Stimulated activated naive CD8-positive, alpha-beta T cell treated with anti-CD3 and anti-CD28 coated beads, Interleukin-15, Interleukin-2, amounts not matched to agents 100 U/mL and 50 U/mL, for 24 hours (primary cell): ENCODE measurements at regions not wholly inside any gene's neighbourhood (a gene's known extent, or its start where the extent isn't known, plus 50 kb on each side); places are given as distances from the start of the nearest gene placed in this dataset.
"Not testable (repeated sequence)": the region's sequence is repeated elsewhere in the genome, so short reads cannot be mapped to it uniquely, and the experiment has no call there.

Experiments
- ATAC-seq: fragments of 150-1000 bp; cut with Tn5 transposase; one replicate; pipeline ENCODE4 v1.10.0; 2021
- DNase-seq: peaks from one replicate; pipeline ENCODE4 v3.0.0; 2021

DNA sequence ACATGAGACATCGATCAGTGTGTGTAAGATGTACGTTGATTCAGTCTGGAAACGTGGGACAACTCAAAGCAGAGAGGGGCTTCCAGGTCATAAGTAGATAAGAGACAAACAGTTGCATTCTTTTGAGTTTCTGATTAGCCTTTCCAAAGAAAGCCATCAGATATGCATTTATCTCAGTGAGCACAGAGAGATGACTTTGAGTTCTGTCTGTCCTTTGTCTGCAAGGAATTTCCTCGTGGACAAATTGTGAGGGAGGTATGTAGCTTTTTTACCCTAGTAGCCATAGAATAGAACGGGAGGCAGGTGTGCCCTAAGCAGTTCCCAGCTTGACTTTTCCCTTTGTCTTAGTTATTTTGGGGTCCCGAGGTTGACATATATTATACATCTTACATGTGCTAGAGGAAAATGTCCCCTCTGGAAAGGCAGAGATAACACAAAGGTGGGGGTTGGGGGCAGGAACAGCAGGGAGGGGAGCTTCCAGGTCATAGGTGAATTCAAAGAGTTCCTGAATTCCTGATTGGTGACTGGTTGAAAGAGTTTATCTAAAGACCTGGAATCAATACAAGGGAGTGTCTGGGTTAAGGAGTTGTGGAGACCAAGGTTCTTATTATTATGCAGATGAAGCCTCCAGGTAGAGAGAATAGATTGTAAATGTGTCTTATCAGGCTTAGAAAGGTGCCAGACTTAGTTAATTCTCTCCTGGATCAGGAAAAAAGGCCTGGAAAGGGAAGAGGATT is 237.0 kb downstream of the NFATC2 start:
- DNase-seq: no peak
- ATAC-seq: no peak

DNA sequence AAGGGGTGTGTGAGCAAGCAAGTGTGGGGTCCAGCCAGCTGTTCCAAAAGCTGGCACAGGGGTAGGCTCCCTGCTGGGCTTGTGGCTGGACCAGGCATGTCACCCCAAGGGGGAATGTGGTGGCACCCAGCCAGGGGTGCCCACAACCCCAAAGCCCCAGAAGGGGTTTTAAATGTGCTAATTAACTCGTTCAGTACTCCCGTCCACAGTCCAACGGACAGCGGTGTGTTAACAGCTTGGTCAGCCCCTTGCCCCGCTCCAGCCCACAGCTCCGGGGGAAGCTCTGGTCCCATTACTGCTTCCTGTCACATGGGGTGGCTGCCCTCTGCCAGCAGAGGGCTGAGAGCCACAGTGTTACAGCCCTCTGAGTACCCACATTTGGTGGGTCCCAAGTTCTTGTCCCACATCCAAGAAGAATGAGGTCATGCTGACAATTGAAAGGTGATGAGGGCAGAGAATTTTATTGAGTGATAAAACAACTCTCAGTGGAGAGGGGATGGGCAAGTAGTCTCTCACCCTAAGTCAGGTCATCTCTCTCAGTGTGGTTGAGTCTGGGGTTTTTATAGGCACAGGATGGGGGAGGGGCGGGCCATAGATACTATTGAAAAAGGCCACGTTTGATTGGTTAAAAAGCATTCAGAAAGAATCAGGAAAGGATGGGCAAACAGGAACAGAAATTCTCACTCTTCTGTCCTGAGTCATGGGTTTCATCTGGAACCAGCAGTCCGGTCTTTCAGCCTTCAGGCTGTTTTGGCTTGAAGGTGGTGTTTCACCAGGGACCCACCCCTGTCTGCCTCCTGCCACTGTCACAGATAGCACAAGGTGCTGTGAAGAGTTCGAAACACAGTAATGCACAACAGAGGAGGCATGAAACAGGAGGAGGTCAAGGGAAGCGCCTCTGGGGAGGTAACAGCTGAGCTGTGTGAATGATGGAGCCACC is 238.5 kb downstream of the NFATC2 start:
- DNase-seq: no peak
- no peak for ATAC-seq

DNA sequence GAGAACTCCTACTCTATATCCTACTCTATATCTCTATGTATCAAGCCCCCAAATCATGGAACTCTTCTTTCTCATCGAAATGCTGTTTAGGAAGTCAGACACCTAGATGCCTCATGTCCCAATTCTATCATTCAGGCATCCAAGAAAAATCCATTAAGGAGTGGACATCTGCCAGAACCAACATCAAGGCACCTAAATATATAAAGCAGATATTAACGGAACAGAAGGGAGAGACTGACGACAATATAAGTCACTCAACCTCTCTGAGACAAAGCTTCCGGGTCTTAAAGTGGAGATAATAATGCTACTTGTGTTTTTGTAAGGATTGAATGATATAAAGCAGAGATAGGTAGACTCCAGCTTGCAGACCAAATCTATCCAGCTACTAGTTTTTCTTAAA is 241.5 kb downstream of the NFATC2 start:
- ATAC-seq (no peak), DNase-seq (no peak)

DNA sequence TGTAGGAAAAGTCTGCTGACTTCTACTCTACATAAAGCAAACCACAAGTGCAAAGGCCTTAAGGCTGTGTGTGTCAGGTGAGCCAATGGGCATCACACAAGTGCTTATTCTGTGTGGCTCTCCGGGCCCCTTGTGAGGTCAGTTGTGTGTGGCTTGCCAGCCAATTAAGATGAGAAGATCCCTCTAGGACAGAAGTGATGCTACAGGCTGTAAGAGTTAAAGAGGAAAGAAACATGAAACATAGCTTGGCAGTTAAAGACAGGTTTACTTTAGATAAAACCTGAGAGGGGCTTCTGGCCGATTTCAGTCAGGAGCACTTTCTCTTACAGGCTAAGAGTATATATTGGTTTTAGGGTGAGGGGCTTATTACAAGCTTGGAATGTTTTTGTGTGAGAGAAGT is 242.4 kb downstream of the NFATC2 start:
- ATAC-seq (no peak), DNase-seq (no peak)

DNA sequence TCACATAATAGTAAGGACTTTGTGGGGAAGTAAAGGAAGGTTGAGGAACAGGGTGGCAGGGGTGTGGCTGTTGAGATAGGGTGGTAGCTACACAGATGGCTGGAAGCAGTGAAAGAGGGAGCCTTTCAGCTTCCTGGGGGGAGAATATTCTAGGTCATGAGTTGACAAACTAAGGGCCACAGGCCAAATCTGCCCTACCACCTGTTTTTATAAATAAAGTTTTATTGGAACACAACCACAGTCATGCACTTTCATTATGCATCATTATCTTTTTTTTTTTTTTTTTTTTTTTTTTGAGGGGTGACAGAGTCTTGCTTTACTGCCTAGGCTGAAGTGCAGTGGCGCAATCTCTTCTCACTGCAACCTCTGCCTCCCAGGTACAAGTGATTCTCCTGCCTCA is 243.1 kb downstream of the NFATC2 start:
- no peak for ATAC-seq
- no peak for DNase-seq

DNA sequence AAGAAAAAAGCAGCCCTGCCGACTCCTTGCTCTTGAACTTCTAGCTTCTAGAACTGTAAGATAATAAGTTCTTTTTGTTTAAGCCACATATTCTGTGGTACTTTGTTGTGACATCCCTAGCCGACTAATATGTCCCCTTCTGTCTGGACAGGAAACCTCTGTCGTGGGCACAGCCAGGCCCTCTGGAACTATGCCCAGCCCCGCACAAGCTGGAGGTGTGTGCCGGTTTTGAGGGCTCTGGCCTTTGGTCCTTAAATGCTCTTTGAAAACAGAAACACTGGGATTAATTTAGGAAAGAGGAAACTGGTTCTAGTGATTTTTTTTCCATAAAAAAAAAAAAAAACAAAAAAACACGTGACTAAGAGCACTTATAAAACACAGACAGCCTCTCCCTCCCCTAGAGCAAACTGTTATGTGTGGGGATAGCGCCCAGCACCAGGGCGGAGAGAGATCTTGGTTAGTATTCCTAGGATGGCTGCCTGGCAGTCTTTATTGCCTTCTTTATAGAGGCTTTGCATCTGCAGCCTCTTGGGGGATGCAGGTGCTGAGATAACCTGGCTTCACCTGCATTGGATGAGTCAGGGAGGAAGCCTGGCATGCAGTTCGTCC is 244.3 kb downstream of the NFATC2 start:
- ATAC-seq (no peak), DNase-seq (no peak)

DNA sequence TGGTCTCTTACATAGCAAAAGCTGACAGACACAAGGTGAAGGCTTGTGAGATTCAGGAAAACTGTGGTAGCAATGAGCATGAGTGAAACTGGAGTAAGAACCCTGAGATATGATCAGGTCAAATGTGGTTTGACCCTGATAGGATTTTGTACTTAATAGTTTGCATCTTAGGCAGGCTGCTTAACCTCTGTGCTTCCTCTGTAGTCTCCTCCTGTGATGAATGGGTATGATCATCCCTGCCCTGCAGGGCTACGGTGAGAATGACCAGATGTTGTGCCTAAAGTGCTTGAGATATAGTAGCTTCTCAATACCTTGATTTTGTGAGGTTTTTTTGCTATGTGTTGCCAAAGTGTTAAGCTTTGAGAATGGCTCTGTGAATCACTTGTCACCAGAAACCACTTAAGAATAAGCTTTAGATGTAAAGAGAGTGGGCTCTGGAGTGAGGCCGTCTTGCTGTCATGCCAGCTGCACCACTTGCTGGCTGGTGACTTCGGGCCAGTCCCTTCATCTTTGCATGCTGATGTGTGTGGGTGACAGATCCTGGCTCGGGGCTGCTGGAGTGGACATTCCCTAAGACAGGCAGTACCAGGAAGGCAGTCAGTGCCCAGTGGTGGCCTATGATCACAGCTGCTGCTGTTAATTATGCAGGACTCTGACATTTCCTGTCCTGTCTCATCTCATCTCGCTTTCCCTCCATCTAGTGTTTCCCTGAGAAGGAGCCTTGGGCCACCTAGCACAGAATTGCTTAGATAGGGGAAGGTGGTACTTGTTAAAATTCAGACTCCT is 254.7 kb downstream of the NFATC2 start:
- ATAC-seq: no peak
- no peak for DNase-seq

DNA sequence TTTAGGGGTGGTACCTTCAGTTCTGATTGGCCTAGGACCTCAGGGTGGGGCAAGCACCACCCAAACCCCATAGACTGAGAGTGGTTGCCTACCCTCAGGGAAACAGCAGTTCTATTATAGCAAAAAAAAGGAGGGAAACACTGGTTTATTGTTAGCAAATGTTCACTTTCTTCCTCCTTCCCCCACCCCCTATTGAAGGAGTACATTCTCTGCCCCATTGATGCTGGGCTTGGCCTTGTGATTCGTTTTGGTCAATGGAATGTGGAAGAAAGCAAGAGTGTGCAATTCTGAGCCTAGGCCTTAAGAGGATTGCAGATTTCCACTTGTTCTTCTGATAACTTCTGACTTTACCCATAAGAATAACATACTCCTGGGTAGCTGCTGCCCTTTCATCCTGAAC is 255.8 kb downstream of the NFATC2 start:
- no peak for DNase-seq
- ATAC-seq: no peak

DNA sequence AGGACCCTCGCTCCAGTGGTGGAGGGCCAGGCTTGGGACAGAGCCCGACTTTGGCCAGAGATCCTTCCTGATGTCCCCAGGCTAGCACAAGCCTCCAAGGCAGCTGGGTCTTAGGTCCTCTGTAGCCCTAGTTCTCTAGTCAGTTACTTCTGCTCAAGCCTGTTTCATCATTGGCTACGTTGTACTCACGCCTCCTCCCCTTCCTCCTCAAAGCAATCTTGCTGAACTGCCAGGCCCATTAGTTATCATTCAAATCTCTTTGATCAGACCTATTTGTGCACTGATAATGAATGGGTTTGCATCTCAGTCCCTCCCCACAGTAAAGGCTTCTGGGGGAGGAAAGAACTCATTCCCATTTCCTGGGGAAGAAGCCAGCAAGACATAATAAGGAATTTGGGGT is 256.8 kb downstream of the NFATC2 start:
- no peak for ATAC-seq
- DNase-seq: no peak

DNA sequence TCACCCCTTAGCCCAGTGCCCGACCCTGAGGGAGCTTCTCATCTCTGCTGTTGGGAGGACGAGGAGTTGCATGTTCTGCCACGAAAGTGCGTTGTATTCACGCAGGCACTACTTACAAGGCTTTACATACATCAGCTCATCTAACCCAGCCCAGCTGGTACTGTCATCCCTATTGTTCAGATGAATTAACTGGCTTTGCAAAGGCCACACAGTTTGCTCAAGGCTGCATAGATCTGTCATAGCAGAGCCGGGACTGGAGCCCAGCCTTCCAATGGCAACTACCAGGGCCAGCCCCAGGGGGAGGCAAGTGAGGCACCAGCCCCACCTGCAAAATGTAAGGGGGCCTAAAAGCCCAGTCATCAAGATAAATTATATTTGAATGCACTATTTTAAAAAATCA is 257.6 kb downstream of the NFATC2 start:
- DNase-seq: no peak
- no peak for ATAC-seq

DNA sequence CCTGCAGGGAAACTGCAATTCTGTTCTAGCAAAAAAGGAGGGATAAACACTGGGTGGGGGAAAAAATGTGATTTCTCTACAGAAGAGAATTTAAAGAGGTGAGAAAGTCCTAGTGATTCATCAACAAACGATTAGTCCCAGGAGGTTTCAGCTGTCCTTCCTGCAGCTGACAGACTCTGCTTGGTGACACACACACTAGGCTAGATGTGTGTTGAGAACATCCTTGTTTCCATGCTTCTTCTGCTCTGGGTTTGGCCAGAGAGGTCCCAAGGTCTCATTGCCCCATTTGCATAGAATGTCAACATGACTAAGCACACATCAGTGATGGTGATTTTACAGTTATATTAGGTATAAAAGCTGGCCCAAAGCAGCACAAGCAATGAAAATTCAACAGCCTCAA is 258.3 kb downstream of the NFATC2 start:
- DNase-seq (no peak), ATAC-seq (no peak)

DNA sequence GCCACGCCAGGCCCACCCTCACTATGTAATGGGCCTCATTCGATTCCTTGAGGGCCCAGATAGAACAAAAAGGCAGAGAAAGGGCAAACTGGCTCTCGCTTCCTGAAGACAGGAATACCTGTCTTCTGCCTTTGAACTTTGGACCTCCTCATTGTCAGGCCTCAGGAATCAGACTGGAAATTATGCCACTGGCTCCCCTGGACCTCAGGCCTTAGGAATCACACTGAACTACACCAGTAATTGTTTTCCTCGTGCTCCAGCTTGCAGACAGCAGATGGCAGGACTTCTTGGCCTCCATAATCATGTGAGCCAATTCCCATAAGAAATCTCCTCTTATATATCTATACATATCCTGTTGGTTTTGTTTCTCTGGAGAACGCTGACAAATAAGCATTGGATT is 258.6 kb upstream of the KCNG1 start:
- no peak for ATAC-seq
- DNase-seq: no peak

DNA sequence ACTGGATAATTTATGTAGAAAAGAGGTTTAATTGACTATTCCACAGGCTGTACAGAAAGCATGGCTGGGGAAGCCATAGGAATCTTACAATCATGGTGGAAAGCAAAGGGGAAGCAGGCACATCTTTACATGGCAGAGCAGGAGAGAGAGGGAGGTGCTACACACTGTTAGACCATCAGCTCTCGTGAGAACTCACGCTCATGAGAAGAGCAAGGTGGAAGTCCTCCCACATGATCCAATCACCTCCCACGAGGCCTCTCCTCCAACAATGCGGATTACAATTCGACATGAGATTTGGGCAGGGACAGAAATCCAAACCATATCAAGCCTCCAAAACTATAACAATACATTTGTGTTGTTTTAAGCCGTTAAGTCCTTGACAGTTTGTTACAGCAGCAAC is 257.1 kb upstream of the KCNG1 start:
- ATAC-seq: no peak

DNA sequence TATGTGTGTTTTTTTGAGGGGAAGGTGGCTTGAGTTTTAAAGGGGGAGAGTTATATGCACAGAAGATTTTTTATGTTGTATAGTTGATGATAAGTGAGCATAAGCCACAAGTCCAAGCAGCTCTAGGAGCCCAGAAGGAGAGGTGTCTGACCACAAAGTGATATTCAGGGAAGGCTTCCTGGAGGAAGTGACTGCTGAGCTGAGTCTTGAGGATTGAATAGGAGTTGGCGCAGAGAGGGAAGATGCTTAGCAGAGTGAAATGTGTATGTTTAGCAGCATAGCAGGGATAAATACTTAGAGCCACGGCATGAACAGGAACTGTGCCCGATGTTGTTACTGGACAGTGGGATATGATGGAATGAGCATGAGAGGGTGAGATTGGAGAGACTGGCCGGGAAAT is 255.1 kb upstream of the KCNG1 start:
- DNase-seq (no peak), ATAC-seq (no peak)

More for the DNA sequence above, 257.1 kb upstream of the KCNG1 start:
- DNase-seq: no peak

DNA sequence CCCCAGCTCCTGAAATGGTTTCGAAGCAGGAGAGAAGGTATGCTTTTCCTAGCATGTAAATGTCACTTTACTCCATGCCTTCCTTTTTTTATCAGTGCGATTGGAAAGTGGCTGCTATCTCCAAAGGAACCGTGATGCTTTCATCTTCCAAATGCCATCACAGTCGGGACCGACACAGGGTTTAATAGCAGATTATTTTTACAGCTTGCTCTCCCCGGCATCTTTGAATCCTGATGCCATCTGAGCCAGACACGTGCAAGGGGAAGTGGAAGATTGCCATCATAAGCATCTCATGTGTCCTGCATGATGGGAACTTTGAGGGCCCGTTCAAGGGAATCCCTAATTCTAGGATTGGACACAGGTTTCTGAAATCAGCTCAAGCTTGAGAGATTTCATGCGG is 253.4 kb upstream of the KCNG1 start:
- no peak for DNase-seq
- no peak for ATAC-seq

DNA sequence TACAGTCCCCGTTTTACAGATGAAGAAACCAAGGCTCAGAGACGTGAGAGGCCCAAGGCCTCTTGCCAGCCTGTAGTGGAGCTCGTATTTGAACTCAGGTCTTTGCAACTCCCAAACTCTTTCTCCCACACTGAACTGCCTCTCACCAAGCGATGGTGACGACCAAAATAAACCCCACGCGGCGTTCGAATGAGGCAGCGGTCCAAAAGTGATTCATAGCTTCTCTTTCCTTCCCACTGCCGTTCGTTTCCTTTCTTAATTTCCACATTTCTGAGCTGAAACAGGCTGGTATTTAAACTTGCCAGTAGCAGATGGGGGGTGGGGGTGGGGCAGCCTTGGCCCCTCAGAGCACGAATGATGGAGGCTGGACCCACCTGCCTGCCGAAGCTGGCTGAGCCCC is 252.9 kb upstream of the KCNG1 start:
- ATAC-seq (no peak), DNase-seq (no peak)

DNA sequence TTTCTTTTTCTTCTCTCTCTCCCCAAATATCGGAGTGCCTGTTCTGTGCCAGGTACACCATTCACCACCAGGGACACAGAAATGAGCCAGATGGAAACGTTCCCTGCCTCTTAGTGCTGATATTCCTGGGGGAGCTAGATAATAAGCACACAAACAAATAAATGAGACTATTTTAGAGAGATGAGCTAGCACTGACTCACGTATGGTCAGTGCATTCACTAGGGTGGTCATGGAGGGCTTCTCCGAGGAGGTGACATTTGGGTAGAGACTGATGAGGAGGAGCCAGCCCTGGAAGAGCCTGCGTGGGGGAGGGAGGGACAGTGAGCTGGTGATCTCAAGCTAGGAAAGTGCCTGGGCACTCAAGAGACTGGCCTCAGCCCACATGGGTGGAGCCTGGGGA is 252.3 kb upstream of the KCNG1 start:
- no peak for ATAC-seq
- DNase-seq: no peak

DNA sequence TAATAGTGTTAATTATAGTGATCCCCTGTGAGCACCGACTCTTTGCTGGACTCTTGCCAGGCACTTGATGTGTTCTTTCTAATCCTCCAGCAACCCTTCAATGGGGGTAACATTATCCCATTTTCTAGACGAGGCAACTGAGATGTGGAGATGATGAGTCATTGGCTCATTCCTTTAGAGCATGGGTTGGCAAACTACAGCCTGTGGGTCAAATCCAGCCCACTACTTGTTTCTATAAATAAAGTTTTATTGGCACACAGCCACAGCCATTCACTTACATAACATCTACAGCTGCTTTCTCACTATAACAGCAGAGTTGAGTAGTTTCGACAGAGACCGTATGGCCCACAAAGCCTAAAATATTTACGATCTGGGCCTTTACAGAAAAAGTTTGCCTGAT is 249.5 kb upstream of the KCNG1 start:
- ATAC-seq: no peak
- DNase-seq: no peak

DNA sequence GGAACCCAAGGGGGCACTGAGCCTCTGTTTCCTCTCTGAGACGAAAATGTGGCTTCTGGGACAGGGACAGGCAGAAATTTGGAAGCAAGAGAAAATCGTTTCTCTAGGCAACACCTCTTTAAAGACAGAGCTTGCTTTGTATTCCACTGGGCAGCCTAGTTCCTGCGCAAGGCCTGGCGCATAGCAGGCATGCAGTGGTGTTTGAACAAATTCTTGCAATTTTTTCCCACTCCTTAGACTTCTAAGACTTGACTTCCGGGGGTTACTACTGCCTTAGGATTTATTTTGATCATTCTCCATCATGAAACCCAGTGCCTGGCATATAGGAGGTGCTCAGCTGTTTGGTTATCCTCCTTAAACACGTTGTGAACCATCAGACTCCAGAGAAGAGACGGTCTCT is 249.0 kb upstream of the KCNG1 start:
- no peak for ATAC-seq
- DNase-seq: no peak

DNA sequence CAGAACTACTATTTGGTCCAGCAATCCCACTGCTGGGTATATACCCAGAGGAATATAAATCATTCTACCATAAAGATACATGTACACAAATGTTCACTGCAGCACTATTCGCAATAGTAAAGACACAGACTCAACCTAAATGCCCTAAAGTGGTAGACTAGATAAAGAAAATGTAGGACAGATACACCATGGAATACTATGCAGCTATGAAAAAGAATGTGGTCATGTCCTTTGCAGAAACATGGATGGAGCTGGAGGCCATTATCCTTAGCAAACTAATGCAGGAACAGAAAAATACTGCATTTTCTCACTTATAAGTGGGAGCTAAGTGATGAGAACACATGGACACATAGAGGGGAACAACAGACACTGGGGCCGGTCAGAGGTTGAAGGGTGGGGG is 248.4 kb upstream of the KCNG1 start:
- DNase-seq, ATAC-seq: not testable (repeated sequence)

DNA sequence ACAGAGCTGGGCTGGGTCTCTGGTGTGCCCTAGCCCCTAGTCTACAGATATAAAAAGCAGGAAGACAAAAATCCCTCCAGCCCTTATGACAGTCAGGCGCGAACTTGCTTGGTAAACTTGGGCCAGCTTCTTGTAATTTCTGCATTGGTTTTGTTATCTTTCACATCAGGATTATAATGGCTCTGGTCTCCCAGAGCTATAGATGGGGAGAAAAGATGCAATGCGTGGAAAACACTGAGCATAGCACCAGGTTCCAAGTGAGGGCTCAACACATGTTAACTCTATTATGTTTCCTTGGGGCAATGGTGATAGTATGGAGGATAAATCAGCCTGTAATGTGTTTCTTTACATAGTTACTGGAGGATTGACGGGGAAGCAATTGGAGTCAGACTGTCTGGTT is 246.8 kb upstream of the KCNG1 start:
- no peak for ATAC-seq

DNA sequence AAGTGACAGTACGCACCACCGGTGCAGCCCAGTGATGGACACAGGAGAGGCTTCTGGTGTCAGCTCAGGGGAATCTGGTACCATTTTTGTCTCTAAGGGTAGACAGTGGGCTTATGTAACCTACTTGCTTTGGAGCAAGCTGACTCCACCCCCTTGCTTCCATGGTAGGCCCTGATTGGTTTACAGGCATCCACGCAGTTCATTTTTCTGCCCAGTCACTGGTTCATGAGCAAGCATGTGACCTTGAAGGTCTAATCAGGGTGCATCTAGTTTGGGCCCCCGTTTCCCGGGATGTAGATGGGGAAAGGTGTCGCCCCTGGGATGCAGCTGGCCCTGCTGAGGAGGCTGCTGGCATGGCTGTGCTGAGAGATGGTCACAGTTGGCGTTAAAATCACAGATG is 244.8 kb upstream of the KCNG1 start:
- no peak for ATAC-seq
- no peak for DNase-seq

More for the DNA sequence above, 246.8 kb upstream of the KCNG1 start:
- no peak for DNase-seq
